Tibial nerve (tissue), 3 donors: ENCODE measurements at regions not wholly inside any gene's neighbourhood (a gene's known extent, or its start where the extent isn't known, plus 50 kb on each side); places are given as distances from the start of the nearest gene placed in this dataset.

Experiments used
- POLR2A ChIP-seq, 2 donors: fragments of 450-650 bp; IDR thresholded peaks; one replicate each; pipeline ENCODE4 v1.6.1; 2017; ENCODE audit warnings: antibody characterized with exemption in 2 of 2, mild to moderate bottlenecking in 2 of 2, moderate library complexity in 2 of 2
- TF ChIP-seq, protein P1 (sequence below), 5 experiments: fragments of 200-600 bp in 3 of 5; fragments of 450-650 bp in 2 of 5; sonication (generic) in 3 of 5; IDR thresholded peaks; one replicate each; pipeline ENCODE4 v1.5.1; 2016 to 2019; ENCODE audit warnings: antibody characterized with exemption in 5 of 5, mild to moderate bottlenecking in 3 of 5, moderate library complexity in 2 of 5

DNA sequence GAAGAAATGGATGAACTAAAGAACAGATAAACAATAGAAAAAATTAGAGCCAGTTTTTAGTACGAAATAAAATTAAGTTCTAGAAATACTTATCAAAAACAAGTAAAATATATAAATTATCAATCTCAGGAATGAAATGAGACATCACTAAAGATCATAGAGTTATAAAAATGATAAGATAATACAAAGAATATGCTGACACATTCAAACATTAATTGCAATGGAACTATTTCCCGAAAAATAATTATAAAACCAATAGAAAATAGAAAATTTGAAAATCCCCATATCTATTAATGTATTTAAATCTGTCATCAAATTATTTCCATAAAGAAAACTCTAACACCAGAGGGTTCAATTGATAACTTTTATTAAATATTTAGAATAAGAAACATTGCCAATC lies 458.1 kb upstream of the MBL2 start:
- no peak for TF ChIP-seq POLR2A (IDR thresholded peaks at IDR 0.05)
- TF ChIP-seq, protein P1, sequence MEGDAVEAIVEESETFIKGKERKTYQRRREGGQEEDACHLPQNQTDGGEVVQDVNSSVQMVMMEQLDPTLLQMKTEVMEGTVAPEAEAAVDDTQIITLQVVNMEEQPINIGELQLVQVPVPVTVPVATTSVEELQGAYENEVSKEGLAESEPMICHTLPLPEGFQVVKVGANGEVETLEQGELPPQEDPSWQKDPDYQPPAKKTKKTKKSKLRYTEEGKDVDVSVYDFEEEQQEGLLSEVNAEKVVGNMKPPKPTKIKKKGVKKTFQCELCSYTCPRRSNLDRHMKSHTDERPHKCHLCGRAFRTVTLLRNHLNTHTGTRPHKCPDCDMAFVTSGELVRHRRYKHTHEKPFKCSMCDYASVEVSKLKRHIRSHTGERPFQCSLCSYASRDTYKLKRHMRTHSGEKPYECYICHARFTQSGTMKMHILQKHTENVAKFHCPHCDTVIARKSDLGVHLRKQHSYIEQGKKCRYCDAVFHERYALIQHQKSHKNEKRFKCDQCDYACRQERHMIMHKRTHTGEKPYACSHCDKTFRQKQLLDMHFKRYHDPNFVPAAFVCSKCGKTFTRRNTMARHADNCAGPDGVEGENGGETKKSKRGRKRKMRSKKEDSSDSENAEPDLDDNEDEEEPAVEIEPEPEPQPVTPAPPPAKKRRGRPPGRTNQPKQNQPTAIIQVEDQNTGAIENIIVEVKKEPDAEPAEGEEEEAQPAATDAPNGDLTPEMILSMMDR (IDR thresholded peaks at IDR 0.05) = no peak
